Upper lobe of left lung (tissue), 4 donors: ENCODE measurements at regions not wholly inside any gene's neighbourhood (a gene's known extent, or its start where the extent isn't known, plus 50 kb on each side); places are given as distances from the start of the nearest gene placed in this dataset.

Experiments used
- EP300 ChIP-seq, 4 donors: sonication (generic); formaldehyde crosslinking; IDR thresholded peaks; one replicate each; pipeline ENCODE4 v1.5.1; 2017; ENCODE audit warnings: antibody characterized with exemption in 4 of 4, control low read depth in 2 of 4
- POLR2A ChIP-seq, 4 donors: fragments of 450-650 bp; IDR thresholded peaks; one replicate each; pipeline ENCODE4 v1.5.1; 2016 to 2017; ENCODE audit warnings: antibody characterized with exemption in 4 of 4, mild to moderate bottlenecking in 2 of 4
- POLR2AphosphoS5 ChIP-seq, 2 donors: sonication (generic); formaldehyde crosslinking; IDR thresholded peaks; one replicate each; pipeline ENCODE4 v1.5.1; 2017; ENCODE audit warnings: antibody characterized with exemption in 2 of 2
- TF ChIP-seq, protein P1 (sequence below), 6 experiments: fragments of 450-650 bp in 4 of 6; fragments of 200-600 bp in 2 of 6; sonication (generic) in 2 of 6; IDR thresholded peaks; one replicate each; pipeline ENCODE4 v1.5.1; 2016 to 2019; ENCODE audit warnings: antibody characterized with exemption in 6 of 6

DNA sequence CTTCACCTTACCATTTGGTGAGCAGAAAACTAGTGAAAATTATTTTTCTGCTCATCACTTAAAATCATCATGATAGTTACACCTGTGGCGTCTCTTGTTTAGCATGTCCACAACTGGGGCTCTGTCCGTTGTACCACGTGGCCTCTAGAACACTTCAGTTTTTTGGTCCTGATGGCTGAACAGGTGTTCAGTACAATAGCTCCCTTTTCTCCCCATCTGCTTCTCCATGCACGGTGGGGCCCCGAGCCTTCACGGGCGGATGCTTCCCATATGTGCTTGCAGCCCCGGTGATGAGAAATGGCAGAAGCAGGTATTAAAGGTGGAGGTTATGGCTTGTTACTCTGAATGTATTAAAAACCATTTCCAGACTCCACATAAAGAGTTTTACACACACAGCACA lies 304.1 kb downstream of the CWC27 start:
- TF ChIP-seq, protein P1, sequence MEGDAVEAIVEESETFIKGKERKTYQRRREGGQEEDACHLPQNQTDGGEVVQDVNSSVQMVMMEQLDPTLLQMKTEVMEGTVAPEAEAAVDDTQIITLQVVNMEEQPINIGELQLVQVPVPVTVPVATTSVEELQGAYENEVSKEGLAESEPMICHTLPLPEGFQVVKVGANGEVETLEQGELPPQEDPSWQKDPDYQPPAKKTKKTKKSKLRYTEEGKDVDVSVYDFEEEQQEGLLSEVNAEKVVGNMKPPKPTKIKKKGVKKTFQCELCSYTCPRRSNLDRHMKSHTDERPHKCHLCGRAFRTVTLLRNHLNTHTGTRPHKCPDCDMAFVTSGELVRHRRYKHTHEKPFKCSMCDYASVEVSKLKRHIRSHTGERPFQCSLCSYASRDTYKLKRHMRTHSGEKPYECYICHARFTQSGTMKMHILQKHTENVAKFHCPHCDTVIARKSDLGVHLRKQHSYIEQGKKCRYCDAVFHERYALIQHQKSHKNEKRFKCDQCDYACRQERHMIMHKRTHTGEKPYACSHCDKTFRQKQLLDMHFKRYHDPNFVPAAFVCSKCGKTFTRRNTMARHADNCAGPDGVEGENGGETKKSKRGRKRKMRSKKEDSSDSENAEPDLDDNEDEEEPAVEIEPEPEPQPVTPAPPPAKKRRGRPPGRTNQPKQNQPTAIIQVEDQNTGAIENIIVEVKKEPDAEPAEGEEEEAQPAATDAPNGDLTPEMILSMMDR (IDR thresholded peaks at IDR 0.05), result no peak
- TF ChIP-seq EP300 (IDR thresholded peaks at IDR 0.05) (no peak), POLR2A (IDR thresholded peaks at IDR 0.05) (no peak), POLR2AphosphoS5 (IDR thresholded peaks at IDR 0.05) (no peak)
